SK-N-MC (cell line): ENCODE measurements at regions not wholly inside any gene's neighbourhood (a gene's known extent, or its start where the extent isn't known, plus 50 kb on each side); places are given as distances from the start of the nearest gene placed in this dataset.
A peak's percentile ranks its signal among the peaks of the same experiment; 100 is the strongest.

Experiments used
- DNase-seq: peaks from one replicate; pipeline ENCODE4 v3.0.0-alpha.2; 2011; ENCODE audit warnings: low read depth, low spot score
- H3K27ac ChIP-seq: fragments of 200-600 bp; sonication (generic); 2 replicates; pipeline ENCODE4 v1.5.1; 2016; ENCODE audit warnings: mixed run types
- H3K36me3 ChIP-seq: fragments of 200-600 bp; sonication (generic); 2 replicates; pipeline ENCODE4 v1.6.1; 2017; ENCODE audit warnings: antibody characterized with exemption, low read length, mixed read lengths; ENCODE audit not compliant: insufficient read depth
- H3K4me3 ChIP-seq: fragments of 200-600 bp; sonication (generic); 2 replicates; pipeline ENCODE4 v1.5.1; 2016
- H3K9ac ChIP-seq: fragments of 200-600 bp; sonication (generic); 2 replicates; pipeline ENCODE4 v1.8.0; 2017; ENCODE audit warnings: mixed run types, mixed read lengths; ENCODE audit not compliant: insufficient read length
- H3K9me3 ChIP-seq: fragments of 200-600 bp; sonication (generic); 2 replicates; pipeline ENCODE4 v1.6.1; 2017; ENCODE audit warnings: low read depth, mild to moderate bottlenecking, antibody characterized with exemption, low read length, moderate library complexity, mixed read lengths
- EZH2 ChIP-seq: fragments of 200-600 bp; sonication (generic); IDR thresholded peaks from one replicate; pipeline ENCODE4 v1.6.1; 2017; ENCODE audit warnings: antibody characterized with exemption
- FOXP2 ChIP-seq: optimal IDR thresholded peaks from 2 replicates; pipeline ENCODE3; 2011; ENCODE audit warnings: mild to moderate bottlenecking, moderate library complexity; ENCODE audit not compliant: insufficient read depth; ENCODE audit errors: extremely low read length, control extremely low read depth
- POLR2AphosphoS5 ChIP-seq: IDR thresholded peaks from 2 replicates; pipeline ENCODE4 v1.6.1; 2012; ENCODE audit warnings: mild to moderate bottlenecking, low read depth, low read length, borderline replicate concordance

GRCh38 chr13:112325142-112325808 is 50.9 kb upstream of the SPACA7 start:
- TF ChIP-seq FOXP2 = no peak
- TF ChIP-seq EZH2 = peak; percentile 87
- no peak for TF ChIP-seq POLR2AphosphoS5
- H3K4me3 ChIP-seq = no peak overlapping the region
- H3K9me3 ChIP-seq = no peaks in the 10 kb centered on the region
- H3K27ac ChIP-seq = no peak overlapping the region
- DNase-seq = no peak
- no peaks in the 10 kb centered on the region for H3K36me3 ChIP-seq
- no peak overlapping the region for H3K9ac ChIP-seq

- no peak overlapping the region for H3K9ac ChIP-seq
- H3K27ac ChIP-seq = no peak overlapping the region
- no peaks in the 10 kb centered on the region for H3K9me3 ChIP-seq
- DNase-seq = no peak
- no peak overlapping the region for H3K4me3 ChIP-seq
- no peaks in the 10 kb centered on the region for H3K36me3 ChIP-seq
- TF ChIP-seq FOXP2 (no peak), POLR2AphosphoS5 (no peak), EZH2 (no peak)
These were observed 50.1 kb upstream of the SPACA7 start for GRCh38 chr13:112325920-112326645.
